T-helper 1 cell treated with Interleukin-12 subunit alpha and Interleukin-12 subunit beta and Interleukin-4 antibody, amounts not matched to agents 30 ng/mL and 1 ng/mL, for 36 hours (primary cell): ENCODE measurements at regions not wholly inside any gene's neighbourhood (a gene's known extent, or its start where the extent isn't known, plus 50 kb on each side); places are given as distances from the start of the nearest gene placed in this dataset.
"Not testable (repeated sequence)": the region's sequence is repeated elsewhere in the genome, so short reads cannot be mapped to it uniquely, and the experiment has no call there.

Experiments used
- intact Hi-C: fragments of 100-400 bp; cut with micrococcal nuclease; formaldehyde crosslinking; loops from one replicate; pipeline ENCODE4 v1.15.1; 2024

GRCh38 chr1:173257805-173258204, 50.7 kb upstream of the TNFSF4 start:
- intact Hi-C loops, result no loop called here

GRCh38 chr1:173258479-173259264, 51.5 kb upstream of the TNFSF4 start:
- intact Hi-C loops, result no loop called here

GRCh38 chr1:173260329-173260728, 53.2 kb upstream of the TNFSF4 start:
- intact Hi-C loops, result not testable (repeated sequence)

GRCh38 chr1:173266841-173267240, 59.7 kb upstream of the TNFSF4 start:
- intact Hi-C loops, result no loop called here

- intact Hi-C loops, result no loop called here
These were observed 60.4 kb upstream of the TNFSF4 start for GRCh38 chr1:173267453-173267945.

GRCh38 chr1:173268261-173268660, 61.1 kb upstream of the TNFSF4 start:
- intact Hi-C loops, result no loop called here

GRCh38 chr1:173268786-173269277, 61.7 kb upstream of the TNFSF4 start:
- intact Hi-C loops, result no loop called here

GRCh38 chr1:173269490-173270230, 62.5 kb upstream of the TNFSF4 start:
- intact Hi-C loops, result no loop called here

- intact Hi-C loops, result no loop called here
These were observed 63.1 kb upstream of the TNFSF4 start for GRCh38 chr1:173270243-173270642.

GRCh38 chr1:173271021-173271420, 63.9 kb upstream of the TNFSF4 start:
- intact Hi-C loops, result not testable (repeated sequence)

- intact Hi-C loops, result no loop called here
These were observed 68.4 kb upstream of the TNFSF4 start for GRCh38 chr1:173275496-173275895.

- intact Hi-C loops, result no loop called here
These were observed 70.0 kb upstream of the TNFSF4 start for GRCh38 chr1:173276922-173277800.

- intact Hi-C loops, result no loop called here
These were observed 73.9 kb upstream of the TNFSF4 start for GRCh38 chr1:173280899-173281660.

GRCh38 chr1:173285048-173285447, 77.9 kb upstream of the TNFSF4 start:
- intact Hi-C loops, result no loop called here

- intact Hi-C loops, result no loop called here
These were observed 80.7 kb upstream of the TNFSF4 start for GRCh38 chr1:173287785-173288184.

GRCh38 chr1:173293756-173294155, 86.6 kb upstream of the TNFSF4 start:
- intact Hi-C loops, result no loop called here

- intact Hi-C loops, result loop anchor here (5.0 kb wide), 1 partner anchor 88 kb away; the partner anchor contains the start of gene TNFSF4
These were observed 87.7 kb upstream of the TNFSF4 start for GRCh38 chr1:173294843-173295242.

- intact Hi-C loops, result loop anchor here (5.0 kb wide), 1 partner anchor 88 kb away; the partner anchor contains the start of gene TNFSF4
These were observed 88.3 kb upstream of the TNFSF4 start for GRCh38 chr1:173295391-173295790.

- intact Hi-C loops, result loop anchor here (5.0 kb wide), 1 partner anchor 89 kb away; the partner anchor contains the start of gene TNFSF4
These were observed 88.9 kb upstream of the TNFSF4 start for GRCh38 chr1:173295995-173296394.

- intact Hi-C loops, result loop anchor here (1.0 to 5.0 kb wide), 2 partner anchors 91 to 553 kb away; partner anchors contain the start of gene TNFSF4
These were observed 90.8 kb upstream of the TNFSF4 start for GRCh38 chr1:173297798-173298391.
